ENCODE measurements at regions not wholly inside any gene's neighbourhood (a gene's known extent, or its start where the extent isn't known, plus 50 kb on each side); places are given as distances from the start of the nearest gene placed in this dataset.
"Not testable (repeated sequence)": the region's sequence is repeated elsewhere in the genome, so short reads cannot be mapped to it uniquely, and the experiment has no call there.

DNA sequence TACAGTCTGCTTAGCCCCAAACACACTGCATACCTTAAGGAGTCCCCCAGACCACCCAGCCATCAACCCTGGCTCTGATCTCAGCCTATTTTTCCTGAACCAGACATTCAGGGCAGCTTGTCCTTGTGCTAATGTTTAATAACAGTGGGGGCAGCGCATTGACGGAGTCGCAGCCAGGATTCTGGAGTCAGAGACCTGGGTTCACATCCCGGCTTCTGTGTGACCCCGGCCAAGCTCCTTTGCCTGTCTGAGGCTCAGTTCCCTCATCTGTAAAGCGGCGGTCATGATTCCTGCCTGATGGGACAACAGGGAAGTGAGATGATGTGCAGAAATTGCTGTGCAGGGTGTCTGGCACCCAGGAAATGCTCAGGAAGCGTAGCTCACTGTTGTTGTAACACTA lies 63.1 kb downstream of the MATN1 start:
- no peak for DNase-seq (ENCODE audit: low read depth)
- peaks cover 19% of the 10 kb centered on the region for H3K27me3 ChIP-seq (ENCODE audit: control insufficient read depth, insufficient read depth, low read length)
- no peaks in the 10 kb centered on the region for H3K36me3 ChIP-seq (ENCODE audit: control insufficient read depth, insufficient read depth, low read length)
- H3K4me3 ChIP-seq (ENCODE audit: low read depth, low read length) = no peak overlapping the region
- TF ChIP-seq, protein P1, sequence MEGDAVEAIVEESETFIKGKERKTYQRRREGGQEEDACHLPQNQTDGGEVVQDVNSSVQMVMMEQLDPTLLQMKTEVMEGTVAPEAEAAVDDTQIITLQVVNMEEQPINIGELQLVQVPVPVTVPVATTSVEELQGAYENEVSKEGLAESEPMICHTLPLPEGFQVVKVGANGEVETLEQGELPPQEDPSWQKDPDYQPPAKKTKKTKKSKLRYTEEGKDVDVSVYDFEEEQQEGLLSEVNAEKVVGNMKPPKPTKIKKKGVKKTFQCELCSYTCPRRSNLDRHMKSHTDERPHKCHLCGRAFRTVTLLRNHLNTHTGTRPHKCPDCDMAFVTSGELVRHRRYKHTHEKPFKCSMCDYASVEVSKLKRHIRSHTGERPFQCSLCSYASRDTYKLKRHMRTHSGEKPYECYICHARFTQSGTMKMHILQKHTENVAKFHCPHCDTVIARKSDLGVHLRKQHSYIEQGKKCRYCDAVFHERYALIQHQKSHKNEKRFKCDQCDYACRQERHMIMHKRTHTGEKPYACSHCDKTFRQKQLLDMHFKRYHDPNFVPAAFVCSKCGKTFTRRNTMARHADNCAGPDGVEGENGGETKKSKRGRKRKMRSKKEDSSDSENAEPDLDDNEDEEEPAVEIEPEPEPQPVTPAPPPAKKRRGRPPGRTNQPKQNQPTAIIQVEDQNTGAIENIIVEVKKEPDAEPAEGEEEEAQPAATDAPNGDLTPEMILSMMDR (IDR thresholded peaks at IDR 0.05; ENCODE audit: insufficient read depth, low read length, poor library complexity, severe bottlenecking) = no peak

DNA sequence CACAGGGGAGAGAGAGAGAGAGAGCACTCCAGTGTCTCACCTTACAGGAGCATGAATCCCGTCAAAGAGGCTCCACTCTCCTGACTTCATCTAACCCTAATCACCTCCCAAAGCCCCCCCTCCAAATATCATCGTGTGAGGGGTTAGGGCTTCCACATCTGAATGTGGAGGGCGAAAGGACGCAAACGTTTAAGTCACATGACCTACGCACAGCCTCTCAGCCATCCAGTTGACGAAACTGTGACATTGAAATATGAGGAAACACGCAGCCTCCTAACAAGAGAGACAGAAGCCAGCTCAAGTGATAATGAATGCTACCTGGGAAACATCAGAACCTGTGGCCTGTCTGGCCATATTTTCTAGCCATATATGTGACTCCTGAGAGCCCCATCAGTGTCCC lies 63.7 kb downstream of the MATN1 start:
- Histone ChIP-seq H3K27me3 (ENCODE audit: control insufficient read depth, insufficient read depth, low read length) (peaks cover 19% of the 10 kb centered on the region), H3K36me3 (ENCODE audit: control insufficient read depth, insufficient read depth, low read length) (no peaks in the 10 kb centered on the region), H3K4me3 (ENCODE audit: low read depth, low read length) (no peak overlapping the region)
- DNase-seq (ENCODE audit: low read depth) = no peak
- TF ChIP-seq, protein P1 (IDR thresholded peaks at IDR 0.05; ENCODE audit: insufficient read depth, low read length, poor library complexity, severe bottlenecking) = no peak

DNA sequence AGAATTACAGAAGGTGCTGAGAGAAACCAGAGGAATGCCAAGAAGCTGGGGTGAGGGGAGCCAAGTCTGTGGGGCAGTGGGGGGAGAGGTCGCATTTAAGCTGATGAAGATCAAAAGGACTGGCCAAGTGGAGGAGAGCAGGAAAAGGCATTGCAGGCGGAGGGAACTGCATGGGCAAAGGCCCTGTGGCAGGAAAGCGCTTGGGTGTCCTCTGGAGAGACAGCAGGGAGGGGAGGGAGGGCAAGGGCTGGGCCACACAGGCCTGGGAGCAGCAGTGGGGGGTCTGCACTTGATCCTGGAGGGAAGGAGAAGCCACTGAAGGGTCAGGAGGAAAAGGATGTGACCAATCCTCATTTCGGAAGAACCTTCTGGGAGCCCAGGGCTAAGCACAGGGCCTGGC lies 65.0 kb downstream of the MATN1 start:
- DNase-seq (ENCODE audit: low read depth) = not testable (repeated sequence)

DNA sequence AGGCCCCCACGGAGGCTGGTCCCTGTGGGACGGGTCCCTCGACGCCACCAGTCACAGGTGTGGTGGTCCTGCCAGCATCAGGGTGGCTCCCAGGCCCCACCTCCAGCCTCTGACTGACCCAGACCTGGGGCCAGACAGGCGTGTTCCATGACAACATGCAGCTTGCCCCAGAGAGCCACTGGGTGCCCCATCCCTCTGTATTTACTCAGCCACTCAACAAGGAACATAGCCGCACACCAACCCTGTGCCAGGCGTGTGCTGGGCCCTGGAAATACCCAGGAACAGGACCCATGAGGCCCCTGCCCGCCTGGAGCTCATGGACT lies 65.4 kb downstream of the MATN1 start:
- no peak overlapping the region for H3K4me3 ChIP-seq (ENCODE audit: low read depth, low read length)
- DNase-seq (ENCODE audit: low read depth) = no peak
- no peaks in the 10 kb centered on the region for H3K36me3 ChIP-seq (ENCODE audit: control insufficient read depth, insufficient read depth, low read length)
- peaks cover 15% of the 10 kb centered on the region for H3K27me3 ChIP-seq (ENCODE audit: control insufficient read depth, insufficient read depth, low read length)
- TF ChIP-seq, protein P1 (IDR thresholded peaks at IDR 0.05; ENCODE audit: insufficient read depth, low read length, poor library complexity, severe bottlenecking) = no peak

More for the DNA sequence above, 65.0 kb downstream of the MATN1 start:
- H3K27me3 ChIP-seq (ENCODE audit: control insufficient read depth, insufficient read depth, low read length) = peaks cover 17% of the 10 kb centered on the region
- H3K4me3 ChIP-seq (ENCODE audit: low read depth, low read length); H3K36me3 ChIP-seq (ENCODE audit: control insufficient read depth, insufficient read depth, low read length): not testable (repeated sequence)

DNA sequence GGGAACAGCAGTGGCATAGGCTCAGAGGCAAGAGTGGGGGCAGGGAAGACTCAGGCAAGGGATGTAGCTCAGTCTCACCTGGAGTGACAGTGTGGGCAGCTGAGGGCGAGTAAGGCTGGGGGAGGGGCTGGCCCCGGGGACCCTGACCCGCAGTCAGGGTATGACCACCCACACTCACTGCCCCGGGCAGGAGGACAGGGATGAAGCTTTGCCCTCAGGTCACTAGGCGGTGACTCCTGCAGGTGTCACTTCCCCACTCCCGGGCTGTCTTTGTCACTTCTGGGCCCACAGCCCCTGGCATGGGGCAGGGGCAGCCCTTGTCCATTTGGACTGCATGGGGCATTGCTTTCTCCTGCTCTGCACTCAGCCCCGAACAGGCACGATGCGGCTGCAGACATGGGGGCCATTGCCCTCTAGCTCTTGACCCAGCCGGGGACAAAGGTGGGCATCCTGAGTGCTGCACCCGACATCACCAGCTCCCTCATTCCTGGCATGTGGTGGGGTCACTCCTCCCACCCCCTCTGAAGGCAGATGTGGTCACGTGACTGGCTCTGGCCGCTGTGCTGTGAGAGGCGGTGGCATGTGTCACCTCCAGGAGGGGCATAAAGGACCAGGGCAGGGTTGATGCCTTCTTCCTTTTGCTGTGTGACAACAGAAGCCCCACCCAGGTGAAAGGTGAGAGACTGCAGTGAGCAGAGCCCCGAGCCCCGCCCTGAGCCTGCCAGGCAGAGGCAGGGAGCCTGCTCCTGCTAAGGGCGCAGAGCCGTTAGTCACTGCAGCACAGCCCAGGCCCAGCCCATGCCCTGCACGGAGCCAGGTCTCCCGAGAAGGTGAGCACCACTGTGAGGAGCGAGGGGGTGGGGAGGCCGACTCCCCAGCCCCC lies 66.0 kb downstream of the MATN1 start:
- Histone ChIP-seq H3K27me3 (ENCODE audit: control insufficient read depth, insufficient read depth, low read length) (peaks cover 13% of the 10 kb centered on the region), H3K36me3 (ENCODE audit: control insufficient read depth, insufficient read depth, low read length) (no peaks in the 10 kb centered on the region), H3K4me3 (ENCODE audit: low read depth, low read length) (no peak overlapping the region)
- TF ChIP-seq, protein P1 (IDR thresholded peaks at IDR 0.05; ENCODE audit: insufficient read depth, low read length, poor library complexity, severe bottlenecking) = no peak
- DNase-seq (ENCODE audit: low read depth) = no peak

DNA sequence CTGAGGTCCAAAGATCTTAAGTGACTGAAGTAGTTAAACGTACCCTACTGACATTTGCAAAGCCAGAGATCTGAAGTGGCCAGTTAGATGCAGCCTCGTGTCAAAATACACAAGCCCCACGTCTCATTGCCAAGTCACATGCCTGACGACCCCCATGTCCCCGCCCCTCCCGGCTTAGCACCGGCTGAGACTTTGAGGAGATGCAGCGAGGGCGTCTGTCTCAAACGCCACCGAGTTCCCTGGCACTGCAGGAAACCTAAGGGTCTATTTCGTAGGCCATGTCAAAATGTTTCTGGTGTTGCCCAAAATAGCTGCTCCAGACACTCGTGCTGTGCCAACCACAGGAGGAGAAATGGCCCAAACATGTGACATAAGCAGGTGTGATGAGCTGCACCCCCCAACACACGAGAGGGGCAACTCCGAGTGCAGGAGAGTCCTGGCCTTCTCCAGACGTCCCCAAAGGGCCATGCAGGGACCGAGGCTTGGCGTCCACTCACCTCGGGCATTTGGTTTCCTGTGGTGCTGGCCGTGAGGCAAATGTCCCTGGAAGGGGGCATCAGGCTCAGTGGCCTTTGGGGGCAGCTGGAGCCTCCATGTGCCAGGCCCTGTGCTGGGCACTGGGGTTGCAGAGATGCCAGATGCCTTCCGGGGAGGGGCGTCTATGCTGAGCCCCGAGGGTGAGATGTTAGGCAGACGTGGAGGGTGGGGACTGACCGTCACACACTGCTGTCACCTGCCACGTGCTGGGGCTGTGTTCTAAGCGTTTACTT lies 67.0 kb downstream of the MATN1 start:
- DNase-seq (ENCODE audit: low read depth) = no peak
- TF ChIP-seq, protein P1 (IDR thresholded peaks at IDR 0.05; ENCODE audit: insufficient read depth, low read length, poor library complexity, severe bottlenecking) = no peak

More for the DNA sequence above, 67.0 kb downstream of the MATN1 start:
- no peaks in the 10 kb centered on the region for H3K36me3 ChIP-seq (ENCODE audit: control insufficient read depth, insufficient read depth, low read length)
- H3K4me3 ChIP-seq (ENCODE audit: low read depth, low read length) = no peak overlapping the region
- H3K27me3 ChIP-seq (ENCODE audit: control insufficient read depth, insufficient read depth, low read length) = peaks cover 14% of the 10 kb centered on the region

Data from kidney epithelial cell (primary cell).